Nephron (organoid): ENCODE measurements at regions not wholly inside any gene's neighbourhood (a gene's known extent, or its start where the extent isn't known, plus 50 kb on each side); places are given as distances from the start of the nearest gene placed in this dataset.
"Not testable (repeated sequence)": the region's sequence is repeated elsewhere in the genome, so short reads cannot be mapped to it uniquely, and the experiment has no call there.

Experiments used
- H3K27ac Mint-ChIP-seq, 3 experiments: 2 replicates each; pipeline ENCODE4 v1.8.0; 2020; ENCODE audit warnings: mixed read lengths in 3 of 3, mild to moderate bottlenecking in 2 of 3, moderate library complexity in 1 of 3
- H3K27me3 Mint-ChIP-seq: 2 replicates; pipeline ENCODE4 v1.8.0; 2021; ENCODE audit warnings: low read depth, mild to moderate bottlenecking, moderate library complexity, mixed read lengths
- H3K36me3 Mint-ChIP-seq: 2 replicates; pipeline ENCODE4 v1.8.0; 2020; ENCODE audit warnings: low read depth, mixed read lengths
- H3K4me1 Mint-ChIP-seq: 2 replicates; pipeline ENCODE4 v1.8.0; 2020; ENCODE audit warnings: mixed read lengths
- H3K4me3 Mint-ChIP-seq, 3 experiments: 2 replicates each; pipeline ENCODE4 v1.8.0; 2020; ENCODE audit warnings: mild to moderate bottlenecking in 3 of 3, mixed read lengths in 3 of 3, moderate library complexity in 2 of 3
- H3K9me3 Mint-ChIP-seq: 2 replicates; pipeline ENCODE4 v1.8.0; 2020; ENCODE audit warnings: mixed read lengths
- TF ChIP-seq, protein P1 (sequence below), 3 experiments: fragments of 200-600 bp; sonication (generic); IDR thresholded peaks; one replicate each; pipeline ENCODE4 v1.5.0; 2021; ENCODE audit warnings: antibody characterized with exemption in 3 of 3; ENCODE audit not compliant: unreplicated experiment in 3 of 3

DNA sequence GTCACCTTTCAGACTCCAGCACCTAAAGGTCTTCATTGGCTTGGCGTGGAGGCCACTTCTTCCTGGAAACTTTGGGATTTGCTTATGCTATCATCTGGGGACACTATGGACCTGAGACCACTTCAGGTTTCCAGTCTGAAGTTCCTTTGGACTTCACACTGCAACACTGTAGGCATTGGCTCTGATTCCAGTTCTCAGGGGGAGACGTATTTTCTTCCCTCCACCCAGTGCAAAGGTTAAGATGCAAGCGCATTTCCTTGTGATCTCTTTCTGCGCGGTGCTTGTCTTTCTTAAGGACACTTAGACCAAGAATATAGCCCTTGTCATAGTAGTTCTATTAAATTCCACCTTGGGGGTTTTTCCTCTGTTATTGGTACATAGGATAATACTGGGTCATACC is 299.8 kb downstream of the TSHZ3 start:
- Mint-ChIP-seq H3K4me3 (no peak overlapping the region), H3K36me3 (no peaks in the 10 kb centered on the region), H3K27ac (no peak overlapping the region), H3K4me1 (no peaks in the 10 kb centered on the region), H3K9me3 (peaks cover 2% of the 10 kb centered on the region), H3K27me3 (peaks cover 4% of the 10 kb centered on the region)
- TF ChIP-seq, protein P1, sequence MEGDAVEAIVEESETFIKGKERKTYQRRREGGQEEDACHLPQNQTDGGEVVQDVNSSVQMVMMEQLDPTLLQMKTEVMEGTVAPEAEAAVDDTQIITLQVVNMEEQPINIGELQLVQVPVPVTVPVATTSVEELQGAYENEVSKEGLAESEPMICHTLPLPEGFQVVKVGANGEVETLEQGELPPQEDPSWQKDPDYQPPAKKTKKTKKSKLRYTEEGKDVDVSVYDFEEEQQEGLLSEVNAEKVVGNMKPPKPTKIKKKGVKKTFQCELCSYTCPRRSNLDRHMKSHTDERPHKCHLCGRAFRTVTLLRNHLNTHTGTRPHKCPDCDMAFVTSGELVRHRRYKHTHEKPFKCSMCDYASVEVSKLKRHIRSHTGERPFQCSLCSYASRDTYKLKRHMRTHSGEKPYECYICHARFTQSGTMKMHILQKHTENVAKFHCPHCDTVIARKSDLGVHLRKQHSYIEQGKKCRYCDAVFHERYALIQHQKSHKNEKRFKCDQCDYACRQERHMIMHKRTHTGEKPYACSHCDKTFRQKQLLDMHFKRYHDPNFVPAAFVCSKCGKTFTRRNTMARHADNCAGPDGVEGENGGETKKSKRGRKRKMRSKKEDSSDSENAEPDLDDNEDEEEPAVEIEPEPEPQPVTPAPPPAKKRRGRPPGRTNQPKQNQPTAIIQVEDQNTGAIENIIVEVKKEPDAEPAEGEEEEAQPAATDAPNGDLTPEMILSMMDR (IDR thresholded peaks at IDR 0.05; ENCODE audit: unreplicated experiment in 3 of 3) = no peak

GRCh38 chr19:31046024-31046423 is 303.2 kb downstream of the TSHZ3 start:
- Mint-ChIP-seq H3K36me3 (no peaks in the 10 kb centered on the region), H3K27me3 (peaks cover 2% of the 10 kb centered on the region), H3K4me1 (no peaks in the 10 kb centered on the region)

DNA sequence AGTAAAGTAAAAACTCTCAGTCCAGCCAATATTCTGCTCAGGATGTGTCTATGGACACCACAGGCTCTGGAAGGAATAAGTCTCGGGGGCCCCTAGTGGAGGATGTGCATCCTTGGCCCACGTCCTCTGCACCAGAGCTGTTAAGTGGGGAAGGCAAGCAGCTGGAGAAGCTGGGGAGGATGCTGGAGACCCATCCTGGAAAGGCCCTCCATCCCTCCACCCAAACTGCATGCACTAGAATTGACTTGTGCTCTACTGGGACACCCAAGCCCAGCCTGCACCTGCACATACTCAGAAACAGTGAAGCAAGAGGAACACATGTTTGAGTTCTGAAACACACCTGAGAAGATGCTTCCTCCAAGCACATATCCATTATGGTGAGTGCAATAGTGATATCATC is 307.8 kb downstream of the TSHZ3 start:
- Mint-ChIP-seq H3K4me3 (no peak overlapping the region), H3K4me1 (peaks cover 22% of the 10 kb centered on the region), H3K36me3 (no peaks in the 10 kb centered on the region), H3K27ac (no peak overlapping the region), H3K9me3 (no peaks in the 10 kb centered on the region), H3K27me3 (peaks cover 7% of the 10 kb centered on the region)
- TF ChIP-seq, protein P1 (IDR thresholded peaks at IDR 0.05; ENCODE audit: unreplicated experiment in 3 of 3) = no peak

More at GRCh38 chr19:31046024-31046423, 303.2 kb downstream of the TSHZ3 start:
- H3K27ac Mint-ChIP-seq = no peak overlapping the region
- TF ChIP-seq, protein P1 (IDR thresholded peaks at IDR 0.05; ENCODE audit: unreplicated experiment in 3 of 3) = no peak
- H3K4me3 Mint-ChIP-seq = no peak overlapping the region
- no peaks in the 10 kb centered on the region for H3K9me3 Mint-ChIP-seq

DNA sequence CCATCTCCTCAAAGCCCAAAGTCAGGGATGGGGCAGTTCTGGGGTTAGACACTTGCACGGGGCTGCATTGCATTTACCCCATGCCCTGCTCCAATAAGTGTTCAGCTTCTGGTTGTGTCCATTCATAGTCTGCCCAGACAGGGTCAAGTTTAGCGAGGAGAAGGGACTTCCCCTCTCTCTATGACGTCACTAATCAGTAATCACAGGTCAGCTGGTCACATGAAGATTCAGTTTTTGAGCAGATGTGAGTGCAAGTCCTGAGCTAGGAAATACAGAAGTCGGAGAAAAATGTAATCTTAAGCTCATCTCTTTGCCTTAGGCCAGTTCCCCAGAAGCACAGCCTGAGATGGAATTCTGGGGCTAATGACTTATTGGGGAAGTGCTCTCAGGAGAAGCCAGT is 310.1 kb downstream of the TSHZ3 start:
- Mint-ChIP-seq H3K36me3 (no peaks in the 10 kb centered on the region), H3K4me1 (peaks cover 22% of the 10 kb centered on the region), H3K9me3 (peaks cover 10% of the 10 kb centered on the region), H3K4me3 (no peak overlapping the region), H3K27me3 (peaks cover 7% of the 10 kb centered on the region), H3K27ac (no peak overlapping the region)
- TF ChIP-seq, protein P1 (IDR thresholded peaks at IDR 0.05; ENCODE audit: unreplicated experiment in 3 of 3) = no peak

- Mint-ChIP-seq H3K27ac (peak overlapping the region; percentile 63 to 81 (median 76)), H3K4me3 (peak overlapping the region in 1 of 3 experiments; percentile 21)
Measured at GRCh38 chr19:31037286-31037980, 311.8 kb downstream of the TSHZ3 start.

DNA sequence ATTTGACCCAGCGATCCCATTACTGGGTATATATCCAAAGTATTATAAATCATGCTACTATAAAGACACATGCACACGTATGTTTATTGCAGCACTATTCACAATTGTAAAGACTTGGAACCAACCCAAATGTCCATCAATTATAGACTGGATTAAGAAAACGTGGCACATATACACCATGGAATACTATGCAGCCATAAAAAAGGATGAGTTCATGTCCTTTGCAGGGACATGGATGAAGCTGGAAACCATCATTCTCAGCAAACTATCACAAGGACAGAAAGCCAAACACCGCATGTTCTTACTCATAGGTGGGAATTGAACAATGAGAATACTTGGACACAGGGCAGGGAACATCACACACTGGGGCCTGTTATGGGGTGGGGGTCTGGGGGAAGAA is 317.8 kb downstream of the TSHZ3 start:
- H3K27me3 Mint-ChIP-seq, H3K36me3 Mint-ChIP-seq, H3K4me1 Mint-ChIP-seq, H3K4me3 Mint-ChIP-seq, H3K27ac Mint-ChIP-seq: not testable (repeated sequence)
- H3K9me3 Mint-ChIP-seq = peaks cover 15% of the 10 kb centered on the region

More at GRCh38 chr19:31037286-31037980, 311.8 kb downstream of the TSHZ3 start:
- Mint-ChIP-seq H3K9me3 (peaks cover 10% of the 10 kb centered on the region), H3K4me1 (peaks cover 22% of the 10 kb centered on the region), H3K27me3 (peaks cover 7% of the 10 kb centered on the region), H3K36me3 (no peaks in the 10 kb centered on the region)
- TF ChIP-seq, protein P1 (IDR thresholded peaks at IDR 0.05; ENCODE audit: unreplicated experiment in 3 of 3) = no peak
